Parathyroid adenoma (tissue), 2 donors: ENCODE measurements at regions not wholly inside any gene's neighbourhood (a gene's known extent, or its start where the extent isn't known, plus 50 kb on each side); places are given as distances from the start of the nearest gene placed in this dataset.

Experiments
- H2AFZ ChIP-seq: fragments of 300-600 bp; sonication (generic); one replicate; pipeline ENCODE4 v1.7.0; 2017; ENCODE audit warnings: antibody characterized with exemption, mild to moderate bottlenecking
- H3K27ac ChIP-seq: fragments of 300-600 bp; sonication (generic); one replicate; pipeline ENCODE4 v1.7.0; 2017
- H3K27me3 ChIP-seq: fragments of 300-600 bp; sonication (generic); one replicate; pipeline ENCODE4 v1.7.0; 2017; ENCODE audit warnings: low read length; ENCODE audit not compliant: control insufficient read depth, insufficient read depth
- H3K36me3 ChIP-seq: fragments of 300-600 bp; sonication (generic); one replicate; pipeline ENCODE4 v1.7.0; 2017; ENCODE audit warnings: low read length; ENCODE audit not compliant: control insufficient read depth, insufficient read depth
- H3K4me1 ChIP-seq: fragments of 300-600 bp; sonication (generic); one replicate; pipeline ENCODE4 v1.7.0; 2017; ENCODE audit warnings: control low read depth
- H3K4me2 ChIP-seq: fragments of 300-600 bp; sonication (generic); one replicate; pipeline ENCODE4 v1.7.0; 2017; ENCODE audit warnings: low read length
- H3K4me3 ChIP-seq: fragments of 300-600 bp; sonication (generic); one replicate; pipeline ENCODE4 v1.7.0; 2017; ENCODE audit warnings: low read depth, low read length
- H3K79me2 ChIP-seq: fragments of 300-600 bp; sonication (generic); one replicate; pipeline ENCODE4 v1.7.0; 2017; ENCODE audit warnings: control low read depth
- H3K9ac ChIP-seq: fragments of 300-600 bp; sonication (generic); one replicate; pipeline ENCODE4 v1.7.0; 2017; ENCODE audit warnings: mild to moderate bottlenecking
- H3K9me3 ChIP-seq: fragments of 300-600 bp; sonication (generic); one replicate; pipeline ENCODE4 v1.7.0; 2017; ENCODE audit warnings: low read length; ENCODE audit not compliant: control insufficient read depth
- TF ChIP-seq, protein P1 (sequence below): fragments of 300-600 bp; sonication (generic); IDR thresholded peaks from one replicate; pipeline ENCODE4 v1.7.0; 2017; ENCODE audit warnings: antibody characterized with exemption, mild to moderate bottlenecking
- donor health status: primary hyperparathyroidism.

GRCh38 chr6:137413482-137413881 lies 80.7 kb downstream of the OLIG3 start:
- Histone ChIP-seq H3K27me3 (no peaks in the 10 kb centered on the region), H3K27ac (no peak overlapping the region), H3K9me3 (no peaks in the 10 kb centered on the region), H3K9ac (no peak overlapping the region), H3K4me3 (no peak overlapping the region), H3K4me1 (no peaks in the 10 kb centered on the region), H3K36me3 (no peaks in the 10 kb centered on the region), H2AFZ (no peak overlapping the region), H3K4me2 (no peak overlapping the region), H3K79me2 (no peaks in the 10 kb centered on the region)
- TF ChIP-seq, protein P1, sequence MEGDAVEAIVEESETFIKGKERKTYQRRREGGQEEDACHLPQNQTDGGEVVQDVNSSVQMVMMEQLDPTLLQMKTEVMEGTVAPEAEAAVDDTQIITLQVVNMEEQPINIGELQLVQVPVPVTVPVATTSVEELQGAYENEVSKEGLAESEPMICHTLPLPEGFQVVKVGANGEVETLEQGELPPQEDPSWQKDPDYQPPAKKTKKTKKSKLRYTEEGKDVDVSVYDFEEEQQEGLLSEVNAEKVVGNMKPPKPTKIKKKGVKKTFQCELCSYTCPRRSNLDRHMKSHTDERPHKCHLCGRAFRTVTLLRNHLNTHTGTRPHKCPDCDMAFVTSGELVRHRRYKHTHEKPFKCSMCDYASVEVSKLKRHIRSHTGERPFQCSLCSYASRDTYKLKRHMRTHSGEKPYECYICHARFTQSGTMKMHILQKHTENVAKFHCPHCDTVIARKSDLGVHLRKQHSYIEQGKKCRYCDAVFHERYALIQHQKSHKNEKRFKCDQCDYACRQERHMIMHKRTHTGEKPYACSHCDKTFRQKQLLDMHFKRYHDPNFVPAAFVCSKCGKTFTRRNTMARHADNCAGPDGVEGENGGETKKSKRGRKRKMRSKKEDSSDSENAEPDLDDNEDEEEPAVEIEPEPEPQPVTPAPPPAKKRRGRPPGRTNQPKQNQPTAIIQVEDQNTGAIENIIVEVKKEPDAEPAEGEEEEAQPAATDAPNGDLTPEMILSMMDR, result no peak

- Histone ChIP-seq H3K79me2 (no peaks in the 10 kb centered on the region), H3K27me3 (no peaks in the 10 kb centered on the region), H3K9ac (no peak overlapping the region), H3K4me3 (no peak overlapping the region), H3K9me3 (no peaks in the 10 kb centered on the region), H3K4me2 (no peak overlapping the region), H3K4me1 (no peaks in the 10 kb centered on the region), H3K36me3 (no peaks in the 10 kb centered on the region), H3K27ac (no peak overlapping the region), H2AFZ (no peak overlapping the region)
- TF ChIP-seq, protein P1, result no peak
Measured at GRCh38 chr6:137412562-137412961, 81.6 kb downstream of the OLIG3 start.

DNA sequence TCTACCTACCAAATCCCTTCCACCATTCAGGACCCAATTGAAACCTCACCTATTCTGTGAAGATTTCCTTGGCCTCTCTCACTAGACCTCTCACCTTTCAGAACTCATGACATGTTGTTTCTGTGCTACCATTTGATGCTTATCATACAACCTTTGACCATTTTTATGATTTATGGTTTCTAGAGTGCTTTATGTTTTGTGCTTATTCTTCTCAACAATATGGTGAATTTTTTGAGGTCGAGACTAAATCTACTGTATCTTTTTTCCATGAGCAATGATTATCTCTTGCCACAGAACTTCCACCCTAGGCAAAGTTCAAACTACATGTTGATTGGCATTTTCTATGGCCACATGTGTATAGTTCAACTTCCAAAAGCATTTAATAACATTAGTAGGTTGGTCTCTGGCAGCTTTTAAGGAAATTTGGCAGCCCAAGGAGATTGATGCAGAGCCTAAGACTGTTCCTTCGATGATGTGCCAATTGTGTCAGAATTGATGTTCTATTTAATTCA lies 84.9 kb downstream of the OLIG3 start:
- no peaks in the 10 kb centered on the region for H3K36me3 ChIP-seq
- no peak overlapping the region for H2AFZ ChIP-seq
- H3K9ac ChIP-seq, result no peak overlapping the region
- H3K4me3 ChIP-seq, result no peak overlapping the region
- no peak overlapping the region for H3K27ac ChIP-seq
- TF ChIP-seq, protein P1, result no peak
- H3K27me3 ChIP-seq, result no peaks in the 10 kb centered on the region
- no peaks in the 10 kb centered on the region for H3K79me2 ChIP-seq
- no peaks in the 10 kb centered on the region for H3K4me1 ChIP-seq
- H3K4me2 ChIP-seq, result no peak overlapping the region
- no peaks in the 10 kb centered on the region for H3K9me3 ChIP-seq

DNA sequence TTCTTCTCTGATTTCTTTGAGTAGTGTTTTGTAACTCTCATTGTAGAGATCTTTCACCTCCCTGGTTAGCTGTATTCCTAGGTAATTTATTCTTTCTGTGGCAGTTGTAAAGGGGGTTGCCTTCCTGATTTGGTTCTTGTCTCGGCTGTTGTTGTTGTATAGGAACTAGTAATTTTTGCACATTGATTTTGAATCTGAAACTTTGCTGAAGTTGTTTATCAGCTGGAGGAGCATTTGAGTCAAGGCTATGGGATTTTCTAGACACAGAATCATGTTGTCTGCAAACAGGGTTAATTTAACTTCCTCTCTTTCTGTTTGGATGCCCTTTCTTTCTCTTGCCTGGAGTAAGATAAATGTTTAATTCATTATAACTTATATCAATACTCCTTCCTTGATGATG lies 86.4 kb downstream of the OLIG3 start:
- Histone ChIP-seq H3K4me3 (no peak overlapping the region), H3K4me1 (no peaks in the 10 kb centered on the region), H3K79me2 (no peaks in the 10 kb centered on the region), H3K36me3 (no peaks in the 10 kb centered on the region), H3K4me2 (no peak overlapping the region), H3K9me3 (no peaks in the 10 kb centered on the region), H3K27ac (no peak overlapping the region), H2AFZ (no peak overlapping the region), H3K27me3 (no peaks in the 10 kb centered on the region), H3K9ac (no peak overlapping the region)
- TF ChIP-seq, protein P1, result no peak

DNA sequence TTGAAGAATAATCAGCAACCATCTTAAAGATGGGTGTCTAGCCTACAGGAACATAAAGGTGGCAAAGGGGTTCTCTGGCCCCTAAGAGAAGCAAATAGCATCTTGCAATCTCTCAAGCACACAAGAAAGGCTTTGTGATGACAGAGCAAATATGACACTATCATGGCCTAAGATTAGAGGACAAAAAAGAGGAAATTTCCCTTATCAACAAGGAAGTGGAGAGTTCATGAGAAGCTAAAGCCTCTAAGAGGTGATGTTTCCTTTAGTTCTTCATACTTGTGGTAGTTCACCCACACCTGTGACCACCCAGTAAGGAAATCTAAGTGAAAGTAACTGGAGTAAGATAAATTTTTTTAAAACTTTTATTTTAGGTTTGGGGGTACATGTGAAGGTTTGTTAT lies 88.4 kb downstream of the OLIG3 start:
- Histone ChIP-seq H3K79me2 (no peaks in the 10 kb centered on the region), H3K4me2 (no peak overlapping the region), H3K4me1 (no peaks in the 10 kb centered on the region), H3K9ac (no peak overlapping the region), H3K27ac (no peak overlapping the region), H2AFZ (no peak overlapping the region), H3K9me3 (no peaks in the 10 kb centered on the region), H3K4me3 (no peak overlapping the region), H3K36me3 (no peaks in the 10 kb centered on the region), H3K27me3 (no peaks in the 10 kb centered on the region)
- TF ChIP-seq, protein P1, result no peak
